ENCODE measurements at regions not wholly inside any gene's neighbourhood (a gene's known extent, or its start where the extent isn't known, plus 50 kb on each side); places are given as distances from the start of the nearest gene placed in this dataset.

DNA sequence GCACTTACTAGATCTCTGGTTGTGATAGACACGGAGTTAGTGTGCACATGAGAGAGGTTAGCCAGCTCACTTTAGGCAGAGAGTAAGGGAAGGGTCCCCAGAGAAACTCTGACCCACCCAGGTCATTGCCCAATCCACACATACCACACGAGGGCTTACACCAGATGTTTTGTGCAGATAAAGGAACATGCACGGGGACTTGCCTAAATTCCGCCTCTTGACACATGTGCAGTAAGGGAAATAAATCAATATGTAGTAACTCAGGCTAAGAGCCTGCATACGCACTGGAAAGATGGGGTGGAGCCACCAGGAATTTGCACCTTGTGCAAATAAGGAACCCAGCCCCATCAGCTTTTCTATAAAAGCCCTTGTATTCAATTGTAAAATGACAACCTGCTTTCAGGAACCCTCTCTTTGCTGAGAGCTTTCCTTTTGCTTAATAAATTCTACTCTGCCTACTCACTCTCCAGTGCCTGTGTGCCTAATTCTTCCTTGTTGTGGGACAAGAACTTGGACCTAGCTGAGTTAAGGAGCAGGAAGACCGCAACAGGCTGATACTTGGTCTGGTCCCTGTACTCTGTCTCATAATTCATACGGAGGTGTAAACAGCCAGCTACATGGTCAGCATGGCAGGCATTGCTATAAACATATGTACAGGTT is 120.2 kb downstream of the EMP1 start:
- CTCF ChIA-PET, result no interaction called here
- Histone ChIP-seq H2AFZ (ENCODE audit: control insufficient read depth, low read depth, low read length) (no peak overlapping the region), H3K4me3 (no peak overlapping the region), H3K27ac (ENCODE audit: control insufficient read depth, insufficient read depth) (no peak overlapping the region), H3K27me3 (replicated peaks in 1 of 2; ENCODE audit: control insufficient read depth in 2 of 2, insufficient read depth in 2 of 2, low read length in 1 of 2) (no peaks in the 10 kb centered on the region; a peak in 1 of 4 replicates), H3K9ac (ENCODE audit: control insufficient read depth, insufficient read depth, low read length) (no peak overlapping the region), H3K36me3 (ENCODE audit: control insufficient read depth in 2 of 2, insufficient read depth in 2 of 2, low read length in 1 of 2) (no peaks in the 10 kb centered on the region), H3K4me2 (ENCODE audit: control insufficient read depth, insufficient read depth) (no peak overlapping the region), H3K4me1 (ENCODE audit: control insufficient read depth, insufficient read depth, low read length) (no peaks in the 10 kb centered on the region), H3K9me3 (replicated peaks; ENCODE audit: control insufficient read depth, insufficient read depth, low read length) (no peaks in the 10 kb centered on the region), H4K20me1 (ENCODE audit: control insufficient read depth, insufficient read depth) (no peaks in the 10 kb centered on the region), H3K79me2 (ENCODE audit: control insufficient read depth, insufficient read depth, low read length) (no peaks in the 10 kb centered on the region)
- SMC1A ChIA-PET (ENCODE audit: uncharacterized antibody, unreplicated experiment), result interaction anchor here (0.6 kb wide), 1 partner anchor 1031 kb away, joined by 3 read pairs; no protein-coding TSS in a partner anchor
- FAIRE-seq (no peak), ATAC-seq (no peak), DNase-seq (ENCODE audit: low read depth, low spot score) (no peak)
- TF ChIP-seq PML (IDR thresholded peaks at IDR 0.05; ENCODE audit: low read length), result no peak
- intact Hi-C loops (cut with micrococcal nuclease; ENCODE audit: unreplicated experiment), result no loop called here
- in situ Hi-C loops (cut with MboI), result no loop called here
- RAD21 ChIA-PET (ENCODE audit: unreplicated experiment), result no interaction called here
- no TSS peak for BruUV-seq (replicated peaks)
- 20% methylated on average over 7 of the region's 7 CpGs for WGBS (ENCODE audit: insufficient coverage, insufficient replicate concordance, low lambda C conversion rate, missing lambda C conversion rate)
- POLR2A ChIA-PET, result no interaction called here

DNA sequence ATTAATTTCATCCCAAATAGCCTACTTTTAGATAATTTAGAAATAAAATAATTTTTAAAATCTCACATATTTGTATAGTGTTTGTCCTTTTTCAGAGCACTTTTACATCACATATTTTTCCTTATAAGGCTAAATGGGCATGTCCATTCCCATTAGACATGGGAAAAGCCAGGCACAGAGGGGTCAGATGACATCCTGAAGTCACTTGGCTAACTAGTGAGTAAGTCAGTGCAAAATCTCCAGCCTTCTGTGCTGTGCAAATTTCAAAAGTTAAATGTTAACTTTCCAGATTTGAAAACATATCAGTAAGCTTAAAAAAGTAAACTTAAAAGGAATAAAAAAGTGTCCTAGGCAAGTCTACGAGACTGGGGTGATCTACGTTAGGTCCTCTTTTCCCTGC is 117.4 kb downstream of the EMP1 start:
- Histone ChIP-seq H3K27ac (ENCODE audit: control insufficient read depth, insufficient read depth) (no peak overlapping the region), H3K4me1 (ENCODE audit: control insufficient read depth, insufficient read depth, low read length) (no peaks in the 10 kb centered on the region), H3K4me3 (no peak overlapping the region), H3K36me3 (ENCODE audit: control insufficient read depth in 2 of 2, insufficient read depth in 2 of 2, low read length in 1 of 2) (no peaks in the 10 kb centered on the region), H3K4me2 (ENCODE audit: control insufficient read depth, insufficient read depth) (no peak overlapping the region), H4K20me1 (ENCODE audit: control insufficient read depth, insufficient read depth) (no peaks in the 10 kb centered on the region), H3K79me2 (ENCODE audit: control insufficient read depth, insufficient read depth, low read length) (no peaks in the 10 kb centered on the region), H3K9me3 (replicated peaks; ENCODE audit: control insufficient read depth, insufficient read depth, low read length) (no peaks in the 10 kb centered on the region), H2AFZ (ENCODE audit: control insufficient read depth, low read depth, low read length) (no peak overlapping the region), H3K9ac (ENCODE audit: control insufficient read depth, insufficient read depth, low read length) (no peak overlapping the region), H3K27me3 (replicated peaks in 1 of 2; ENCODE audit: control insufficient read depth in 2 of 2, insufficient read depth in 2 of 2, low read length in 1 of 2) (no peaks in the 10 kb centered on the region; a peak in 2 of 4 replicates)
- ChIA-PET CTCF (interaction anchor here (1.1 to 1.2 kb wide), 2 partner anchors 12 to 13 kb away, joined by 3 read pairs; no protein-coding TSS in a partner anchor), RAD21 (ENCODE audit: unreplicated experiment) (no interaction called here), POLR2A (no interaction called here), SMC1A (ENCODE audit: uncharacterized antibody, unreplicated experiment) (interaction anchor here (0.6 kb wide), 1 partner anchor 98 kb away, joined by 4 read pairs; no protein-coding TSS in a partner anchor)
- in situ Hi-C loops (cut with MboI) (no loop called here), intact Hi-C loops (cut with micrococcal nuclease; ENCODE audit: unreplicated experiment) (no loop called here)
- DNase-seq (ENCODE audit: low read depth, low spot score) (no peak), ATAC-seq (no peak), FAIRE-seq (no peak)
- WGBS (ENCODE audit: insufficient coverage, insufficient replicate concordance, low lambda C conversion rate, missing lambda C conversion rate), result 20% methylated on average over 2 of the region's 2 CpGs
- BruUV-seq (replicated peaks), result no TSS peak
- TF ChIP-seq, protein P1, sequence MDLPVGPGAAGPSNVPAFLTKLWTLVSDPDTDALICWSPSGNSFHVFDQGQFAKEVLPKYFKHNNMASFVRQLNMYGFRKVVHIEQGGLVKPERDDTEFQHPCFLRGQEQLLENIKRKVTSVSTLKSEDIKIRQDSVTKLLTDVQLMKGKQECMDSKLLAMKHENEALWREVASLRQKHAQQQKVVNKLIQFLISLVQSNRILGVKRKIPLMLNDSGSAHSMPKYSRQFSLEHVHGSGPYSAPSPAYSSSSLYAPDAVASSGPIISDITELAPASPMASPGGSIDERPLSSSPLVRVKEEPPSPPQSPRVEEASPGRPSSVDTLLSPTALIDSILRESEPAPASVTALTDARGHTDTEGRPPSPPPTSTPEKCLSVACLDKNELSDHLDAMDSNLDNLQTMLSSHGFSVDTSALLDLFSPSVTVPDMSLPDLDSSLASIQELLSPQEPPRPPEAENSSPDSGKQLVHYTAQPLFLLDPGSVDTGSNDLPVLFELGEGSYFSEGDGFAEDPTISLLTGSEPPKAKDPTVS (IDR thresholded peaks at IDR 0.05; ENCODE audit: low read depth, low read length), result no peak
- TF ChIP-seq, protein P2, sequence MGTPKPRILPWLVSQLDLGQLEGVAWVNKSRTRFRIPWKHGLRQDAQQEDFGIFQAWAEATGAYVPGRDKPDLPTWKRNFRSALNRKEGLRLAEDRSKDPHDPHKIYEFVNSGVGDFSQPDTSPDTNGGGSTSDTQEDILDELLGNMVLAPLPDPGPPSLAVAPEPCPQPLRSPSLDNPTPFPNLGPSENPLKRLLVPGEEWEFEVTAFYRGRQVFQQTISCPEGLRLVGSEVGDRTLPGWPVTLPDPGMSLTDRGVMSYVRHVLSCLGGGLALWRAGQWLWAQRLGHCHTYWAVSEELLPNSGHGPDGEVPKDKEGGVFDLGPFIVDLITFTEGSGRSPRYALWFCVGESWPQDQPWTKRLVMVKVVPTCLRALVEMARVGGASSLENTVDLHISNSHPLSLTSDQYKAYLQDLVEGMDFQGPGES (IDR thresholded peaks at IDR 0.05), result no peak
- no peak for TF ChIP-seq CHD1 (IDR thresholded peaks at IDR 0.05; ENCODE audit: low read depth, low read length)
- no peak for TF ChIP-seq STAT1 (conservative IDR thresholded peaks at IDR 0.05)
- TF ChIP-seq, protein P3, sequence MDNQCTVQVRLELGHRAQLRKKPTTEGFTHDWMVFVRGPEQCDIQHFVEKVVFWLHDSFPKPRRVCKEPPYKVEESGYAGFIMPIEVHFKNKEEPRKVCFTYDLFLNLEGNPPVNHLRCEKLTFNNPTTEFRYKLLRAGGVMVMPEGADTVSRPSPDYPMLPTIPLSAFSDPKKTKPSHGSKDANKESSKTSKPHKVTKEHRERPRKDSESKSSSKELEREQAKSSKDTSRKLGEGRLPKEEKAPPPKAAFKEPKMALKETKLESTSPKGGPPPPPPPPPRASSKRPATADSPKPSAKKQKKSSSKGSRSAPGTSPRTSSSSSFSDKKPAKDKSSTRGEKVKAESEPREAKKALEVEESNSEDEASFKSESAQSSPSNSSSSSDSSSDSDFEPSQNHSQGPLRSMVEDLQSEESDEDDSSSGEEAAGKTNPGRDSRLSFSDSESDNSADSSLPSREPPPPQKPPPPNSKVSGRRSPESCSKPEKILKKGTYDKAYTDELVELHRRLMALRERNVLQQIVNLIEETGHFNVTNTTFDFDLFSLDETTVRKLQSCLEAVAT (IDR thresholded peaks at IDR 0.05), result no peak
- no peak for TF ChIP-seq ESRRA (IDR thresholded peaks at IDR 0.05; ENCODE audit: low read length)
- no peak for TF ChIP-seq ZNF217 (IDR thresholded peaks at IDR 0.05)
- TF ChIP-seq NFXL1 (IDR thresholded peaks at IDR 0.05; ENCODE audit: borderline replicate concordance), result no peak
- no peak for TF ChIP-seq ZSCAN29 (IDR thresholded peaks at IDR 0.05)
- no peak for TF ChIP-seq RELA (IDR thresholded peaks at IDR 0.05; ENCODE audit: borderline replicate concordance, partially characterized antibody)
- TF ChIP-seq IKZF1 (conservative IDR thresholded peaks at IDR 0.05), result no peak
- TF ChIP-seq, protein P4, sequence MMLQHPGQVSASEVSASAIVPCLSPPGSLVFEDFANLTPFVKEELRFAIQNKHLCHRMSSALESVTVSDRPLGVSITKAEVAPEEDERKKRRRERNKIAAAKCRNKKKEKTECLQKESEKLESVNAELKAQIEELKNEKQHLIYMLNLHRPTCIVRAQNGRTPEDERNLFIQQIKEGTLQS (IDR thresholded peaks at IDR 0.05; ENCODE audit: borderline replicate concordance, extremely low read depth, low read depth, low read length), result no peak
- TF ChIP-seq WRNIP1 (IDR thresholded peaks at IDR 0.05; ENCODE audit: borderline replicate concordance, low read depth, low read length), result no peak

Data from GM12878 (cell line).